D721Med (cell line): ENCODE measurements at regions not wholly inside any gene's neighbourhood (a gene's known extent, or its start where the extent isn't known, plus 50 kb on each side); places are given as distances from the start of the nearest gene placed in this dataset.

Source experiments
- DNase-seq: peaks from one replicate; pipeline ENCODE4 v3.0.0; 2011; ENCODE audit warnings: low spot score; ENCODE audit not compliant: insufficient read length
- FAIRE-seq: peaks from 2 replicates; lab custom pipeline; 2011; peaks lifted over from hg19 to GRCh38; lab: Jason Lieb, UNC
- TF ChIP-seq, protein P1 (sequence below): IDR thresholded peaks from 2 replicates; pipeline ENCODE4 v1.5.1; 2012; ENCODE audit warnings: mild to moderate bottlenecking, control low read depth; ENCODE audit not compliant: insufficient read depth; ENCODE audit errors: missing control alignments

- TF ChIP-seq, protein P1, sequence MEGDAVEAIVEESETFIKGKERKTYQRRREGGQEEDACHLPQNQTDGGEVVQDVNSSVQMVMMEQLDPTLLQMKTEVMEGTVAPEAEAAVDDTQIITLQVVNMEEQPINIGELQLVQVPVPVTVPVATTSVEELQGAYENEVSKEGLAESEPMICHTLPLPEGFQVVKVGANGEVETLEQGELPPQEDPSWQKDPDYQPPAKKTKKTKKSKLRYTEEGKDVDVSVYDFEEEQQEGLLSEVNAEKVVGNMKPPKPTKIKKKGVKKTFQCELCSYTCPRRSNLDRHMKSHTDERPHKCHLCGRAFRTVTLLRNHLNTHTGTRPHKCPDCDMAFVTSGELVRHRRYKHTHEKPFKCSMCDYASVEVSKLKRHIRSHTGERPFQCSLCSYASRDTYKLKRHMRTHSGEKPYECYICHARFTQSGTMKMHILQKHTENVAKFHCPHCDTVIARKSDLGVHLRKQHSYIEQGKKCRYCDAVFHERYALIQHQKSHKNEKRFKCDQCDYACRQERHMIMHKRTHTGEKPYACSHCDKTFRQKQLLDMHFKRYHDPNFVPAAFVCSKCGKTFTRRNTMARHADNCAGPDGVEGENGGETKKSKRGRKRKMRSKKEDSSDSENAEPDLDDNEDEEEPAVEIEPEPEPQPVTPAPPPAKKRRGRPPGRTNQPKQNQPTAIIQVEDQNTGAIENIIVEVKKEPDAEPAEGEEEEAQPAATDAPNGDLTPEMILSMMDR: no peak
- no peak for FAIRE-seq
- DNase-seq: no peak
Measured at GRCh38 chr1:239742416-239743109, 349.1 kb upstream of the FMN2 start.

DNA sequence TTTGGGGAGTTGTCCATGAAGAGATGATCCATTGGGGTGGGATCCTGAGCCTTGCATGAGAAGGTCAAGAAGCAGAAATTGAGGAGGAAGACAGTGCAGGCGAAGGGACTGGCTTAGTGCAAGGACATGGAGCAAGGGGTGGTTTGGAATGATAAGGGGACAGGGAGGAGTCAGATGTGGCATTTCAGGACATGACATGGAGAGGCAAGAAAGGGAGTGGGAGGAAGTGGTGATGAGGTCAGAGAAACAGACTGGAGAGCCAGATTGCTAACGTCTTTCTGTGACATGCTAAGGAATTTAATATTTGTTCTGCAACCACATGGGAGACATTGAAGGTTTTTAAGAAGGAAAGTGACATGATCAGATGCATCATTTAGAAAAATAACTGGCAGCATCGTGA, 346.8 kb upstream of the FMN2 start:
- TF ChIP-seq, protein P1: no peak
- FAIRE-seq (peak; percentile 25), DNase-seq (no peak)

DNA sequence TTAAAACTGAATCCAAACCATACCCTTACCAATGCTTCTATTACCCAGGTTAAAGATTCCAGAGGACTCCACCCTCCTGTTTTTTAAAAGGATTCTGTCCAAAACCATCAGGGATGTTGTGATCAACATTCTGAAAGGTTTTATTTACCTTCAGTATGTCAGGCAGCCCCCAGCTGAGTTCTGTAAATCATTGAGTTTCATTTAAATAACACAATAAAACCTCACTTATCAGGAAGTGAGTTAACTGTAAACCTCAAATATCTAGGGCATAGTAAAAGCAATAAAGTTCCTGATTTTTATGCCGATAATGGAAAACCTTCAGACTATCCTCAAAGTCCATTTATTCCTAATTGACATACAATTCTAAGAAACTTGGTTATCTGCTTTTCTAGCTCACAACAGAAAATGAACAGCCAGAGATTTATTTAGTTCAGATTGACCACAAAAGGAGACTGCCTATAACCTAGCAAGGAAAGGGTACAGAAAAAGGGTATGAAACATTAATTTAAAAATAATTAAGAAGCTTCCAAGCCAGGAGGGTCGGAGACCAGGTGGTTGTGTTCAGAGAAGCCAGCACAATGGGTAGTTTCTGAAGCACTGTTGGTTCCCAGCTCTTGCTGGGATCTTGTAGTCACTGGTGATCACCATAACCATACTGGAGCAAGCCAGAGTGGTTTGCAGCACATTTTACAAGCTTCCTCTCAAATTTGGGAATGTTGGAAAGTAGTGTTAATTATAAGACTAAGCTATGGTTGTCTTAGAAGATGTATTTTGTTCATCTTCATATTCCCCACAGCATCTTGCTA, 336.4 kb upstream of the FMN2 start:
- TF ChIP-seq, protein P1: no peak
- DNase-seq (no peak), FAIRE-seq (peak; percentile 11)

DNA sequence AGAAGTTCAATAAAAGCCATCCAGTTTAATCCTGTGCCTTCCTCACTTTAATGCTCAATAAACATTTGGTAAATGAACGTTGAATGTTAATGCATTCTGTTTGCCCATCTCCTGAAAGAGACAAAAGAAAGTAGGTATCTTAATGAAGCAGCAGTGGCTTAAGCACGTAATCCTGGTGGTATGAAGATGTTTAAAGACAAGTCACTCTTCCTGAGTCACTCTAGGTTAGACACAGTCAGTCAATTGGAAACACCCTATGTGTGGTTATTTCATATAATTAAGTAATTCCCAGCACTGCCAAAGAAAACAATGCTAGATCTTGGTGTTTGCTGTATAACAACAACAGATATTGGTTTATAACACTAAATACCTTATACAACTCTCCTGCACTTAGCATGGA, 334.0 kb upstream of the FMN2 start:
- TF ChIP-seq, protein P1: no peak
- no peak for FAIRE-seq
- DNase-seq: no peak

DNA sequence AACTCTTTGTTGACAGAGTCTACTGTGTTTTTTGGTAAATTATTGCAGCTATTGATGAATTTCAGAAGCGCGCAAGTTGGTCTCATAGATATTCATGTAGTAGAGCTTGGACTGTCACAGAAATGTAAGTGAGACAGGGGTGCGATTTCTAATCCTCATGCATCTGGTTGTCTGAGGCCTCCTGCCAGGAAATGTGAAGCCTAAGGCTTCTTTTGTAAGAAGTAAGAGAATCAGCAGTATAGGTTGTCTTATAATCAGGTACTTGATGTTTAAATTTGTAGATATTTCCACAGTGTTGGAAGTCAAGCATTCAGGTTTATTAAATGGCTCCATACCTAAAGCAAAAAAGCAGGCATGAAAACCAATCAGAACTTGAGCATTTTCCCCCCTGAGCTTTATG, 332.9 kb upstream of the FMN2 start:
- TF ChIP-seq, protein P1: no peak
- FAIRE-seq: no peak
- no peak for DNase-seq

GRCh38 chr1:239761509-239761908, 330.2 kb upstream of the FMN2 start:
- TF ChIP-seq, protein P1: no peak
- no peak for DNase-seq
- FAIRE-seq: no peak

DNA sequence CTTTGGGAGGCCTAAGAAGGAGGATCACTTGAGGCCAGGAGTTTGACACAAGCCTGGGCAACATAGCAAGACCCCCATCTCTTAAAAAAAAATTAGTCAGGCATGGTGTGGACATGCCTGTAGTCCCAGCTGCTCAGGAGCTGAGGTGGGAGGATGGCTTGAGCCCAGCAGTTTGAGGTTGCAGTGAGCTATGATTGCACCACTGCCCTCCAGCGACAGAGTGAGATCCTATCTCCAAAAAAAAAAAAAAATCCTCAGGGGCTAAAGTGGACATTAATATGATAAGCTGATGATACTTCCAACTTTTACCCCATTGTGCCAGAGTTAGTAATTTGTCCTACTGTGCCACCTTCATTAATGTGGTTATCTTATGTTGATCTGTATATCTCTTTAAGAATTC, 327.8 kb upstream of the FMN2 start:
- FAIRE-seq (no peak), DNase-seq (no peak)
- TF ChIP-seq, protein P1: no peak
